ENCODE measurements at regions not wholly inside any gene's neighbourhood (a gene's known extent, or its start where the extent isn't known, plus 50 kb on each side); places are given as distances from the start of the nearest gene placed in this dataset.

- TF ChIP-seq ZNF232 (CRISPR knock-in tag; IDR thresholded peaks at IDR 0.05) (no peak), ZNF423 (CRISPR knock-in tag; IDR thresholded peaks at IDR 0.05) (no peak), CTCF (IDR thresholded peaks at IDR 0.05) (no peak), ATF2 (CRISPR knock-in tag; IDR thresholded peaks at IDR 0.05; ENCODE audit: borderline replicate concordance, low read depth) (no peak), E2F5 (CRISPR knock-in tag; IDR thresholded peaks at IDR 0.05) (no peak), ZNF121 (CRISPR knock-in tag; IDR thresholded peaks at IDR 0.05) (no peak)
- TF ChIP-seq, protein P1, sequence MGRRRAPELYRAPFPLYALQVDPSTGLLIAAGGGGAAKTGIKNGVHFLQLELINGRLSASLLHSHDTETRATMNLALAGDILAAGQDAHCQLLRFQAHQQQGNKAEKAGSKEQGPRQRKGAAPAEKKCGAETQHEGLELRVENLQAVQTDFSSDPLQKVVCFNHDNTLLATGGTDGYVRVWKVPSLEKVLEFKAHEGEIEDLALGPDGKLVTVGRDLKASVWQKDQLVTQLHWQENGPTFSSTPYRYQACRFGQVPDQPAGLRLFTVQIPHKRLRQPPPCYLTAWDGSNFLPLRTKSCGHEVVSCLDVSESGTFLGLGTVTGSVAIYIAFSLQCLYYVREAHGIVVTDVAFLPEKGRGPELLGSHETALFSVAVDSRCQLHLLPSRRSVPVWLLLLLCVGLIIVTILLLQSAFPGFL (CRISPR knock-in tag; IDR thresholded peaks at IDR 0.05; ENCODE audit: borderline replicate concordance), result no peak
These were observed 743.2 kb upstream of the CDH10 start for GRCh38 chr5:25387953-25388352.

Measured in WTC11 (cell line).